GM21528 (cell line): ENCODE measurements at regions not wholly inside any gene's neighbourhood (a gene's known extent, or its start where the extent isn't known, plus 50 kb on each side); places are given as distances from the start of the nearest gene placed in this dataset.

Experiments
- ATAC-seq: cut with Tn5 transposase; IDR thresholded peaks from one replicate; pipeline ENCODE4 v1.9.1; 2021; ENCODE audit warnings: mild to moderate bottlenecking, moderate library complexity; ENCODE audit not compliant: unreplicated experiment, low FRiP score

DNA sequence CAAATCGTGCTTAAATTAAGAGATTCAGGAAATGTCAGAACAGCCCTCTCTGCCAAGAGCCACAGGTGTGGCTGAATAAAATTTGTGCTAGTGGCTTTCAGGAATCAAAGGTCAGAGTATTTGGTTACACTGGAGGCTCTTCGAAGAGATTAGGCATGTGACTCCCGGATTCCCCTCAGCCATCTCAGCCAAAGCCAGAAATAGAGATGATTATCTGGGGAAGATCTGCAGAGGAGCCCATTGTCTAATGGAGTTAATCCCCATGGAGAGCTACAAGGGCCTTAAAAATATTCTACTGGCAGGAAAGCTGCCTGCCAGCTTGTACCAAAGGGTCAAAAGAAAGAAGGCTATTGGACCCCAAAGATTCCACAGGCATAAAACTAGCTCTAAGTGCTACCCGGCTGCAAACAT, 1259.5 kb downstream of the TBC1D22A start:
- ATAC-seq = no peak

DNA sequence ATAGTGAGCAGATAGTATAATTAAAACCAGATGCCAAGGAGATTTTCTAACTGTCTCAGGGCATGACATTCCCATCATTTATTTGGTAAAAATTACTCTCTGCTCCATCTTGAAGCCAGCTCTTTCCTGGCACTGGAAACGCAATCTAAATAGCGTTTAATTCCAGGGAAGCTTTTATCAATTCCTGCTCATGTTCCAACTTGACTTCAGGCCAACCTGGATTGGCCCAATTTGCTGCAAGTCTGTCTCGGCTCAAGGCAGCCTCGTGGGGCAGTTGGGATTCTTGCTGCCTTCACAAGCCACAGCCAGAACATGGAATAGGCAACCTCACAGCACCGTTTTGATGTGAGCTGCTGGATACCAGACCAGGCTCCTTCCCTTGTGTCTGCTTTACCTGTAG, 1255.9 kb downstream of the TBC1D22A start:
- ATAC-seq = no peak

DNA sequence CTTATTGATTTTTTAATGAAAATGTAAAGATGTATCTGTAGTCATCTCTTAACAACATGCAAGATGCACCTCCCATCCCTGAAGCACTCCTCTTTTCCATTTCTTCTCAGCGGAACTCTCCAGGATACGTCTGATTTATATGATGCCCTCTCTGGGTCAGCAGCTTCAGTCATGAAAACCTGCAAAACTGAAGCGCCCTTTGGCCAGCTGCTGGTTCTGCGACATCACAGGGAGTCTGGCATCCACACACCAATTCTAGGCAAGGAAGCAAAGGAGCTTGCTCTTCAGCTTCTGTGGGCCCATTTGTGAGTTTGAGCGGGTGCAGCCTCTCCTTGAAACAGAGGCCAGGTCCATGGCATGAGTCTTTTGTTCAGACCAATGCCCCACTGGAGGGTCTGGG, 1253.3 kb downstream of the TBC1D22A start:
- no peak for ATAC-seq

DNA sequence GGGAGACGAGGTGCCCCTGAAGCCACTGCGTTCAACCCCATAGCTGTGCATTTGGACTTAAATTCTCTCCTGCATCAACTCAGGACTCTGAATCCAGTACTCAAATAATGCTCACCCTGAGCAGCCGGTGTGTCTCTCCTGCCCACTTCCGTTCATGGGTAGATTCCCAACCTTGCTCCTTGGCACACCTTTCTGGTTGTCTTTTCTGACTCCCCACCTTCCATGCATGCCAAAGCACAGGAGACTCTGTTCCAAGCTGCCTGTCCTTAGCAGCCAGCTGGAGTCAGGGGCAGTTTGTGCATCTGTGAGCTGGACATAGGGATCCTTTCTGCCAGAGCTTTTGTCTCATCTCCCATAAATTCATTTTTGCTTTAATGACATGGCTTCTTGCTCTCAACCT, 1242.5 kb downstream of the TBC1D22A start:
- ATAC-seq = no peak

DNA sequence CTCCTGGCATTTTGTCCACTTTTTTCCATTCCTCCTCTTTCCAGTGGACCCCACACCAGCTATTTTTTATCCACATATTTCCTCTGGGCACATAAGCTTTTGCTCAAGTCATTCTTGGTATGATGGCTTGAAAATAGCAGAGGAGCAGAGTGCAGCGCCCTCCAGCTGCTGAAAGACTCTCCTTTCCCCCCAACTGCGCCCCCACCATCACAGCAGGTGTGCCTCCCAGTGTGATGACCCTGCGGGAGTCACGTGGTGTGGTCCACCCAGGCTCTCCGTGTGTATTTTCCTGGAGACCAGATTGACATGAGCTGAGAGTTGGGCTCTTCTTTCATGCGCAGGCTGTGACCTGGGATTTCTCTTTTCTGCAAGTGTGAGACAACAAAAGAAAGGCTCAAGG, 1241.6 kb downstream of the TBC1D22A start:
- ATAC-seq = no peak

DNA sequence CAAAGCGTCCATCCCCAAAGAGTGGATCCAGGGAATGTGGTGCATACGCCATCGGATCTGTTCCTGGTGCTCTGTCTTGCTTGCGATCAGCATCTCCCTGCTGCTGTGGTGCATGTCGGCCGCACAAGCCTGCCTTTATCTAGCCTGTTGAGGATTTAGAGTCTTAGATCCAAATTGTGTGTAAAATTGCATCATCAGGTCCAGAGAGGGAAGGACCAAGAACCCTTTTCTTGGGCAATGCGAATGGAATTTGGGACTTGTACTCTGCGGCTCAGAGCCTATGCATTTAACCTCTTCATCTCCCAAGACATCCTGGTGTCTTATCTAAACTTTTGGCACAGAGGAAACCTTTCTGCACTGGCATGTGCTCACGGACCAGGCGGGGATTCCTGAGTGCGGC, 1238.7 kb downstream of the TBC1D22A start:
- no peak for ATAC-seq

DNA sequence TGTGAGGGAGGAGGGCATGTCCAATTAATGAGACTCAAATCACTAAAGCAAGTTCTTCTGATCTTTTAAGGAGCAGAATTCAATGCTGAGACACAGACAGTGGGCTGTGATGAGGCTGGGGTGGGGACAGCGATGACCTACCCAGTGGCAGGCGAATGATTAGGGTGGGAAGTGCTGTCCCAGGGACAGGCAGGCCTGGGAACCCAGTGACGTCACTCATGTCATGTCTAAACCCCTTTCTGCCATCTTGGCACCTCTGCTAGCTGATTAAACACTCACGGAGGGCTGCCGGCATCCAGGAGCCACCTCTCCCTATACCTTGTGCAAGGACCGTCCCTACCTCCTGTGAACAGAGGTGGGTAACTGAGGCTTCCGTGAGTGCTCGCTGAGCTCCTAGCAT, 1235.2 kb downstream of the TBC1D22A start:
- no peak for ATAC-seq

DNA sequence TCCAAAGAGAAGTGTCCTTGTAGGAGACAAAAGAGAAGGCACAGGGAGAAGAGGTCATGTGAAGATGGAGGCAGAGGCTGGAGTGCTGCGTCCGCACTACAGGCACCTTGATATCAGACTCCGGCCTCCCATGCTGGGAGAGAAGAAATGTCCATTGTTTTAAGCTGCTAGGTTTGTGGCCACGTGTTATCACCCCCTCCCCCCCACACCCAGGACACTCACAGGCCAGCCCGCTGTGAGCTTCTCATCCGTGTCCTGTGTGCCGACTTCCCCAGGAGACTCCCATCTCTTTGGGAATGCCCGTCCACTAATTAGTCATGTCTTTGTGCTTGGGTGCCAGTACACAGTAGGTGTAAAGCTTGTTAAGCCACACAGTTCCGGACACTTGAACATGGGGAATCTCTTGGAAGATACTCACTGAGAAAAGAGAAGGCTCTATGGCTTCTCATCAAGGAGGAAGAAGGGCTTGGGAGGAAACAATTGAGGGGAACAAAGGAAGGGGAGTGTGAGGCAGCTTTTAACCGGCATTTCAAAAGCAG, 1234.7 kb downstream of the TBC1D22A start:
- no peak for ATAC-seq

DNA sequence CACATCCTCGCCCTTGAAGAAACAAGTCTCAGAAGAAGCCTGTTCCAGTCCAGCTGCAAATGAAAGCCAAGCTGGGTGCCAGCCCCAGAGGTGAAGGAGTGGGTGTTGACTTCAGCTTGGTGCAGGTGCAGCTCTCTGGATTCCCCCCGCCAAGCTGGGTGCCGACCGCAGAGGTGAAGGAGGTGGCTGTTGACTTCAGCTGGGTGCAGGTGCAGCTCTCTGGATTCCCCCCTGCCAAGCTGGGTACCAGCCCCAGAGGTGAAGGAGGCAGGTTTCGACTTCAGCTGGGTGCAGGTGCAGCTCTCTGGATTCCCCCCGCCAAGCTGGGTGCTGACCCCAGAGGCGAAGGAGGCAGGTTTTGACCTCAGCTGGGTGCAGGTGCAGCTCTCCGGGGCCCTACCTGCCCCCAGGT, 1234.0 kb downstream of the TBC1D22A start:
- ATAC-seq = no peak

DNA sequence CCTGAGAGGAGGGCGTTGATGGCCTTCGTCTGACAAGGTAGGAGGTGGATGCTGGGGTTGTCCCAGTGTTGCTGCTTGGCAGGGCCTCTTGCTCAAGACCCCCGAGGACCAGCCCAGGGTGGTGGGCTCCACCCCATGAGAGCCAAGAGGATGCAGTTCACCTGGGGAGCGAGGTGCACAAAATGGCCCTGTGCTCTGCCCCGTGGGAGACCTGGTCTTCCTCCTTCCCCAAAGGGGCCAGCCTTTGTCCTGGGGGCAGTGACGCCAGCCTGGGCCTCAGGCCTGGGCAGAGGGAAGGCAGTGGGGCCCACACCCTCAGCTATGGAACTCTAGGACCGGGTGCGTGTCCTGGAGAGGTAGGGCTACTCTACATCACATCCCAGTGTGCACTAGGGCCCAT, 1233.3 kb downstream of the TBC1D22A start:
- ATAC-seq = no peak

DNA sequence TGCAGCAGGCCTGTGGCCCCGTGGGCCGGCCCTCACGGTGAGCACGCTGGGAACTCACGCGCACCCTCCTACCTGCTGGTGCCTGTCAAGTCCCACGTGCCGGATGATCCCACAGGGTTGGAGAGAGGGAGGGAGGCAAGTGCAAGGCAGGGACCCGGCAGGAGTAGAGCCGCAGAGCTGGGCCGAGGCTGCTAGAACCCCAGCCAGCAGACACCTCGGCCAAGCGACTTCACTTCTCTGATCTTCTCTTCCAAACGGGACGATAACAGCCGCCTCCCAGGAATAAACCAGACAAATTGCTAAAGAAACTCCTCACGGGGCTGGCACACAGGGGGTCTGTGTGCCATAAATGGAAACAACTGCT, 1232.8 kb downstream of the TBC1D22A start:
- no peak for ATAC-seq

DNA sequence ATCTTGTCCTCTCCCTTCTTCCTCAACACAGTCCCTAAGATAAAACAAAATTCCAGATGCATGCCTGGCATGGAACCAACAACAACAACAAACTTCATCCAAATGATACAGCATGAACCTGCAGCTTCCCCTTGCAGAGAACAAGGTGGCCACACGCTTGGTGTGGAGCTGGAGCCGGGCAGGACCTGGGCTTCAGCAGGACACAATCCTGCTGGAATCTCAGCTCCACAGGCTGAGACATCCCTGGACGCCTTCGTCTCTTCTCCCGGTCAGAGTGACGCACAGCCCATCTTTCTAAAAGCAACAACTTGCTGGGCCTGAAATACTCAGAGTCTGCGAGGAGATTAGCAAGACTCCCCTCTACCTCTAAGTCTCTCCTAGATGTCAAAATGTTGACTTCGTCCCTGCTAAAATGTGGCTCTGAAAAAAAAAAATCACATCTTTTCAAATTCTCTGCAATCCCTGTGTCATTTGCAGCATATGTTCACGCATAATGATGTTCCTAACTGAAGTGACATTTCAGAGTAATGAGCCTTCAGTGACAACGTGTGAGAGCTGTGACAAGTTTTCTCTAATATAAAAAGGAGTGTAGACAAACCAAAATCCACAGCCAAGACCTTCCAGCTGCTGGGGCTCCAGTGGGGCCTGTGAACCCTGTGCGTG, 1232.3 kb downstream of the TBC1D22A start:
- no peak for ATAC-seq

DNA sequence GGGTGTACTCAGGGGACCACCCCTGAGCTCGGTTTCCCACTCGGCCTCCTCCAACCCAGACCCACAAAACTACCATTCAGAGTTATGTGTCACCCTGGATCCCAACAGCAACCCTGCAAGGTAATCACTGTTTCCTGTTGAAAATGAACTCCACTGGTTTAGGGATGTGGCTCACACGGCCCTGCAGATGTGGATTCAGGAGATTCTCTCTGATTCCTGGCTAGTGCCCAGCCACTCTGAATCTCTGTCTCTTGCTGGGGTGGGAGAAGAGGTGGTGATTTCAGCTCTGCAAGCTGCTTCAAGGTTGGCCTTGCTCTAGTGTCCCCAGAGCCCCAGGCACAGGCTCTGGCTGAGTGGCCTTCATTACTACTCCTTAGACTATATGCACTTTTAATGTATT, 1231.6 kb downstream of the TBC1D22A start:
- ATAC-seq = no peak

DNA sequence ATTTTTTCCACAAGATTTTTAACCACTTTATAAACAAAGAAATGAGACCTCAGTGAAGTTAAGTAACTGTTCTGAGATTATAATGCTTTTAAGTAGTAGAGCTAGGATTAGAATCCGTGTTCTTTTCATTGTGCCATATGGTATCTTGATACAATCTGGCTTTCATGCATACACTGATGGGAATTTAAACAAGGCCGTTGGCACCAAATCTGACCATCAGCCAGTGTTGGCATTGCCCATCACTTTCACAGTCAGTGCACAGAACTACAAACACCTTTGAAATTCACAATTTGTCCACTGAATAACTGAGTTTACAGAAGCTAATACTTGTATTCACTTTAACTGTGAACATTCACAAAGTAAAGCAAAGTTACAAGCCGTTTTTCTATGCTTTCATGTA, 1228.0 kb downstream of the TBC1D22A start:
- ATAC-seq = no peak

DNA sequence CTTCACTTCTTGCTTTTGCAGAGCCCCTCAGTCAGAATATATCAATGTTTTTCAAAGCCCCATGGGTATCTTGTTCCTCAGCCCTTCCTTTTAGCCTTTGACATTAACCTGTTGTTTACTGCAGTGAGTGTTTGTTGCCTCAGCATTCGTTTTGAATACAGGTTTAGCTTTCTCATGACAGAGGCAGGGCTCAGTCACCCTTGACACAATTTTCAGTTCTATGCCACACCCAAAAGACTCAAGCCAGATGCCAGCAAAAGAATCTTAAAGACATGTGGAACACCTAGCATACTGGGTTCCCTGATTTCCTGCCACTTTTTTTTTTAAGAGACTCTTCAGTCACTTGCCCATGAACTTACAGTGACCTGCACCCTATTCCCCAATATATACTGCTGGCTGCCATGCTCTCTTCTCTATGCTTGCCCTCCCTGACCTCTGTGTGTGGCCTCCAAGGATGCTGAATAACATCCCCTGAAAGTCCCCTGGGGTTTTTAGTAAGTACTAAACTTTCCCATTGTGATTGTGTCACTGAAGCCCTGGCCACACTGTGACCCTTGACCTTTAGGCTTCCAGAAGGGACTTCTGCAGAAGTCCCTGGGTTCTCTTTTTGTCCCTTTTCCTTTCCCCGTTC, 1225.5 kb downstream of the TBC1D22A start:
- ATAC-seq = no peak

DNA sequence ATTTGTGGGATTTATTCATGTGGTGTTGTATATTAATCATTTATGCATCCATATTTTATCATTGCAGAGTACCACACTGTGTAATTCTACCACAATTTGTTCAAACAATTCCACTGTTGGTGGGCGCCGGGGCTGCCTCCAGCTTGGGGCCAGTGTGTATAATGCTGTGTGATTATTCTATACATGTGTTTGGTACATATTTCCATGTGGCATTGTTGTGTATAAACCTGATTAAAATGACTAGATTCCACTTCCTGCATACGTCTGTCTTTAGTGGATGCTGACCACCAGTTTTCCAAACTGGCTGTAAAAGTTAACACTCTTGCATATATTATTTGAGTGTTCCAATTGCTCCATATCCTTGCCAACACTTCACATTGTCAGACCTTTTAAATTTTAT, 1213.8 kb downstream of the TBC1D22A start:
- ATAC-seq = no peak

DNA sequence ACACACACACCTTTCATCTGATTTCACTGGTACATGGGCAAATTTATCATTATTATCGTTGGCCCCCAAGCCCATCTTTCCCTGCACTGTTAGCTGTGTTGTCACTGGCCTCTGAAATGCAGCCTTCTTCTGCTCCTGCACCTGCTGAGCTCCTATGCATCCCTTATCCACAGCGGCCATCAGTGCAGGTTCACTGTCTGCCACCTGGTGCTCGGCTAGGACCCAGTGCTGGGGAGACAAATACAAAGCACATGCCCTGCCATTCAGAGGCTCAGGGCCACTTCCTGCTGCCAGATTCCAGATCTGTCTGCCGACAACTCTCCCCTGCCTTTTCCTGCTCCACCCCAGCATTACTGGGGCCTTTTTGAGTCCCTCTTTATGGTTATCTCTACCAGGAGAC, 1205.4 kb downstream of the TBC1D22A start:
- no peak for ATAC-seq

DNA sequence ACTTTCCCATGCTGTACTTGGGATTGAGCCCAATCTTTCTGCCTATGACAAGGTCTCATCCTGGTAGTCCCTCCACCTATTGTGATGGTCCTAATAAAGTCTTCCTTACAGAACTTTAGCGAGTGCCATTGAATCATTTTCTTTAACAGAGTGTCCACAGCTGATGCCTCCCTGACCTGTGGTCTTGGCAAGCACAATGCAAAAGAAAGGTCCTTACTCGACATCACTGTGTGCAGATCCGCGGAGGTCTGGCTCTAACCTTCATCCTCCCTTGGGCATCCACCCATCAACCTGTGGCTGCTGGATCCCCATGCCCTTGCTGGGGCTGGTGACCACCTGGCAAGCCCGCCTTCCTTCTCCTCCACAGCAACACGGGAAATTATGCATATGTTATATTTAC, 1203.9 kb downstream of the TBC1D22A start:
- no peak for ATAC-seq

DNA sequence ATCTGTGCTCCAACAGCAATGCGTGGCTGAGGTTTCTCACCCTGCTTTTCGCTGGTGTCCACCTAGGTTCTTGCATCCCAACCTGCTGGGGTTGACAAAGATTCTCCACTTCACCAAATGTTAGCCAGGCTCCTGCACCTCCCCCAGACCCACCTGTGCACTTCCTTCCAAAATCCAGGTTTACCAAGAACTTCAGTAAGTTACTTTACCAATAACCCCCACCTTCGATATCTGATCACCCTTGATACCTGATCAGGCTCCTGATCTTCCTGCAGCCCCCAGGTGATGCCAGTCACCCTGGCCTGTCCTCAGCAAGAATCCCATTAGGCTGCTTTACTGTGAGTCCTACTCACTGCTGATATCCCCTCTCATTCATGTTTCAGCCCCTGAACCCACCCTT, 1203.4 kb downstream of the TBC1D22A start:
- ATAC-seq = no peak

DNA sequence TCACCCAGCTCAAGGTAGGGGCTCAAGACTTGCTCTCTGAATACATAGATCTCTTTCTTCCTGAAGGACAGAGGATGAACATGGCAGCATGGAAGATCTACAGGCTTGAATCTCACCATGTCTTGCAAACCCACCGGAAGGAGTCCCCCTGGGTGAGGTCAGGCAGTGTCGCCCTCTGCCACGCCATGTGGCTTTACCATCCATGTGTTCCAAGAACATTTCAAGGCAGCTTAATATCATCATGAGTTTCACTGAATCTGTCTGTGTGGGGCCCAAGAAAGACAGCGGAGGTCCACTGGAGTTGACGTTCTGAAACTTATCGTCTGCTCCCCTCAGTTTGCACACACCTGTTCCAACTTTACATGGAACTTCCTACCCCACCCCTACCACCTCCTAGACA, 1202.6 kb downstream of the TBC1D22A start:
- ATAC-seq = no peak

DNA sequence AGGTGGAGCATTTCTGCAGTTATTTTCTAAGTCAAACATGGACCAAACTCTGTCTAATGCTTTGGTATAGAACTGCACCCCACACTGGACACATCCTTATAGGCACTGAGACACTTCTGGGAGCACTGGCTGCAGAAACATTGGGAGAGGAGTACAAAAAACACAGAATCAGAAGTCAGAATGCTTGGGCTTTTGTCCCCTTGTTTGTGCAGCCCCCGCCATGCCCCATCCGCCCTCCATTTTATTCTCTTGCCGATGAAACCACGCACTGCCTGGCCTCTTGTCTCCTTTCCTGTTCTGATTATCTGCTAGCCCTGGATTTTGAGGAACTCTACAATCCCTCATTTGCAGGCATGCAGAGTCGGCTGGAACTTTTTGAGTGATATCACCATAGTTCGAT, 1201.2 kb downstream of the TBC1D22A start:
- no peak for ATAC-seq

DNA sequence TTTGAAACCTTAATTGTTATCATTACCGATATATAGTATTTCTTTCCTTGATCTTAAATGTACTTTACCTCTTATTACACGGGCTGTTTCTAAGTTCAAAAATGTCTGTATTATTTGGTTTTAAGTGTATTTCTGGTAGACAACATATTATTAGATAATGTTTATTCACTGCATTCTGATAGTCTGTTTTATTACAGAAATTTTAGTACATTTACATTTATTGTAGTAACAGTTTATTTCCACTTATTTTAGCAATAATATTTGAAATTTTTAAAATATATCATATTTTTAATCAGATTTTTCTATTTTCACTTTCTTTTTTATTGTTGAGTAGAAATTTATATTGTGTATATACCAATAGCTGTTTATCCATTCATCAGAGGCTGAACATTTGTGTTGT, 1195.2 kb downstream of the TBC1D22A start:
- no peak for ATAC-seq
